Body of pancreas (tissue), 4 donors: ENCODE measurements at regions not wholly inside any gene's neighbourhood (a gene's known extent, or its start where the extent isn't known, plus 50 kb on each side); places are given as distances from the start of the nearest gene placed in this dataset.
A peak's percentile ranks its signal among the peaks of the same experiment; 100 is the strongest.

Source experiments
- ATAC-seq: fragments of 150-250 bp; one replicate; pipeline ENCODE4 v1.9.1; 2016
- DNase-seq, 4 donors: peaks; one replicate each; pipeline ENCODE4 v3.0.0-alpha.2; 2019
- H3K27ac ChIP-seq, 4 donors: fragments of 200-600 bp; sonication (generic); 1 replicate in 3 of 4; 2 replicates in 1 of 4; pipeline versions ENCODE4 v1.5.1 to v1.6.1; 2016 to 2019; ENCODE audit warnings: mild to moderate bottlenecking in 1 of 4, mixed read lengths in 1 of 4, moderate library complexity in 1 of 4
- H3K27me3 ChIP-seq, 2 donors: fragments of 200-600 bp; sonication (generic); one replicate each; pipeline ENCODE4 v1.6.0; 2016; ENCODE audit warnings: mild to moderate bottlenecking in 1 of 2
- H3K36me3 ChIP-seq, 2 donors: fragments of 200-600 bp; sonication (generic); replicated peaks in 1 of 2; 2 replicates each; pipeline ENCODE4 v1.5.1; 2016; ENCODE audit warnings: low read depth in 2 of 2; ENCODE audit not compliant: insufficient read depth in 1 of 2
- H3K4me1 ChIP-seq: fragments of 200-600 bp; sonication (generic); one replicate; pipeline ENCODE4 v1.6.0; 2016
- H3K4me3 ChIP-seq, 2 donors: fragments of 200-600 bp; sonication (generic); 1 replicate in 1 of 2; 2 replicates in 1 of 2; pipeline ENCODE4 v1.5.1; 2016 to 2019
- H3K9me3 ChIP-seq, 3 donors: fragments of 200-600 bp; sonication (generic); 1 replicate in 2 of 3; 2 replicates in 1 of 3; pipeline ENCODE4 v1.5.1; 2016
- CTCF ChIP-seq, 7 experiments: fragments of 450-650 bp in 4 of 7; fragments of 200-600 bp in 3 of 7; sonication (generic) in 3 of 7; IDR thresholded peaks; one replicate each; pipeline ENCODE4 v1.5.1; 2016 to 2019; ENCODE audit warnings: antibody characterized with exemption in 7 of 7
- POLR2A ChIP-seq, 3 donors: fragments of 450-650 bp; IDR thresholded peaks; one replicate each; pipeline ENCODE4 v1.6.1; 2016; ENCODE audit warnings: antibody characterized with exemption in 3 of 3, mild to moderate bottlenecking in 2 of 3
- WGBS, 2 donors: methylation state at CpG; one replicate each; pipeline ENCODE4 v1.1.5; 2017; 5-methylcytosine and 5-hydroxymethylcytosine counted together
- intact Hi-C: fragments of 100-400 bp; cut with DNase I; formaldehyde crosslinking; loops from one replicate; pipeline ENCODE4 v1.15.1; 2023

DNA sequence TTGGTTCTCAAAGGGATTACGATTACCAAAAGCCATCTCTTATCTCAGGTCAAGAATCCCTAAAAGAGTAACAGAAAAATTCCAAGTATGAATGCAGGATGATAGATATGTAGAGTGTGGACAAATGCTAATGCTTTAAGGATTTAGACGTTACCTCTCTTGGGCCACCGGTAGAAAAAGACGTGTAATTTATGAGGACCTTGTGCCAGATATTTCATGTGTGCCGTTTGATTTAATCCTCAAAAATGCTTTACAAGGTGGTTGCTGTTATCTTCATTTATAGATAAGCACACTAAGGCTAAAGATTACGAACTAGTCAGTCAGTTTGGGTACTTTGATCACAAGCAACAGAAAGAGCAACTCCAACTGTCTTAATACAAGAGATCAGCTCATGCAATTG is 370.8 kb upstream of the JAG1 start:
- Histone ChIP-seq H3K27ac (no peak overlapping the region), H3K4me3 (no peak overlapping the region), H3K9me3 (no peaks in the 10 kb centered on the region), H3K27me3 (no peaks in the 10 kb centered on the region), H3K4me1 (no peaks in the 10 kb centered on the region), H3K36me3 (no peaks in the 10 kb centered on the region)
- ATAC-seq = no peak
- 71 to 76% methylated on average over 6 of the region's 6 CpGs for WGBS, 2 donors
- no peak for DNase-seq
- intact Hi-C loops = no loop called here
- TF ChIP-seq POLR2A (IDR thresholded peaks at IDR 0.05) = no peak
- TF ChIP-seq CTCF (IDR thresholded peaks at IDR 0.05) = no peak

GRCh38 chr20:11045412-11046175 is 371.8 kb upstream of the JAG1 start:
- Histone ChIP-seq H3K27me3 (no peaks in the 10 kb centered on the region), H3K4me1 (no peaks in the 10 kb centered on the region), H3K27ac (no peak overlapping the region), H3K9me3 (no peaks in the 10 kb centered on the region), H3K4me3 (no peak overlapping the region), H3K36me3 (no peaks in the 10 kb centered on the region)
- ATAC-seq = no peak
- 83 to 88% methylated on average over 8 of the region's 8 CpGs for WGBS, 2 donors
- intact Hi-C loops = no loop called here
- no peak for DNase-seq
- no peak for TF ChIP-seq CTCF (IDR thresholded peaks at IDR 0.05)
- TF ChIP-seq POLR2A (IDR thresholded peaks at IDR 0.05) = no peak

GRCh38 chr20:11047559-11047958 is 373.8 kb upstream of the JAG1 start:
- intact Hi-C loops = no loop called here
- 11 to 30% methylated on average over 2 of the region's 2 CpGs for WGBS, 2 donors
- Histone ChIP-seq H3K27ac (no peak overlapping the region), H3K27me3 (no peaks in the 10 kb centered on the region), H3K9me3 (no peaks in the 10 kb centered on the region), H3K4me1 (no peaks in the 10 kb centered on the region), H3K4me3 (no peak overlapping the region), H3K36me3 (no peaks in the 10 kb centered on the region)
- ATAC-seq (peak; percentile 50), DNase-seq (no peak)
- TF ChIP-seq CTCF (IDR thresholded peaks at IDR 0.05) (no peak), POLR2A (IDR thresholded peaks at IDR 0.05) (no peak)

GRCh38 chr20:11048739-11049138 is 374.9 kb upstream of the JAG1 start:
- intact Hi-C loops = no loop called here
- H3K4me1 ChIP-seq = no peaks in the 10 kb centered on the region
- H3K9me3 ChIP-seq = no peaks in the 10 kb centered on the region
- no peaks in the 10 kb centered on the region for H3K36me3 ChIP-seq
- DNase-seq = no peak
- no peak overlapping the region for H3K4me3 ChIP-seq
- TF ChIP-seq POLR2A (IDR thresholded peaks at IDR 0.05) = no peak
- no peak for TF ChIP-seq CTCF (IDR thresholded peaks at IDR 0.05)
- no peaks in the 10 kb centered on the region for H3K27me3 ChIP-seq
- no peak for ATAC-seq
- no peak overlapping the region for H3K27ac ChIP-seq

DNA sequence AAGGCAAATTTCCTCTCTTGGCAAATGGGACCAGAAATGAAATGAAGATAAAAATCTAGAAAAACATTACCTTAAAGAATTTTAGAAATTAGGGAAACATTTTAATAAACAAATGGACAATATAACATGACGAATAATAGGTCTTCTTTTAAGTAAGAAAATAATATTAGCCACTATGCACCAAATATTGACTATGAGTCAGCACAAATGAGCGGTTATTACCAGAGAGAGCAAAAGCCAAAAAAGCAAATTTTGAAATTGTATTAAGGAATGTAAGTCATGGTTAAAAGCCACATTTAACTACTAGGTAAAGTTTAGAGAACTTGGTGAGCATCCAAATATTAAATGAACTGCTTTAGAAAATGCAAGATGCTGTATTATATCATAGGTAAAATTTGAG is 376.6 kb upstream of the JAG1 start:
- H3K36me3 ChIP-seq = no peaks in the 10 kb centered on the region
- no peaks in the 10 kb centered on the region for H3K4me1 ChIP-seq
- H3K27ac ChIP-seq = no peak overlapping the region
- DNase-seq (no peak), ATAC-seq (no peak)
- no peaks in the 10 kb centered on the region for H3K27me3 ChIP-seq
- H3K4me3 ChIP-seq = no peak overlapping the region
- no peak for TF ChIP-seq CTCF (IDR thresholded peaks at IDR 0.05)
- no peak for TF ChIP-seq POLR2A (IDR thresholded peaks at IDR 0.05)
- 85 to 90% methylated on average over 2 of the region's 2 CpGs for WGBS, 2 donors
- intact Hi-C loops = no loop called here
- H3K9me3 ChIP-seq = no peaks in the 10 kb centered on the region
